GM12878 (cell line): ENCODE measurements at regions not wholly inside any gene's neighbourhood (a gene's known extent, or its start where the extent isn't known, plus 50 kb on each side); places are given as distances from the start of the nearest gene placed in this dataset.
"Not testable (repeated sequence)": the region's sequence is repeated elsewhere in the genome, so short reads cannot be mapped to it uniquely, and the experiment has no call there.

Source experiments
- ATF7 ChIP-seq: fragments of 450-650 bp; IDR thresholded peaks from 2 replicates; pipeline ENCODE4 v1.6.1; 2016; ENCODE audit warnings: low read depth, mild to moderate bottlenecking
- CHD2 ChIP-seq: IDR thresholded peaks from 2 replicates; pipeline ENCODE4 v1.6.1; 2011; ENCODE audit warnings: low read depth, low read length, improper control_type of control experiment, borderline replicate concordance
- PAX8 ChIP-seq: fragments of 450-650 bp; IDR thresholded peaks from 2 replicates; pipeline ENCODE4 v1.6.1; 2017; ENCODE audit warnings: mild to moderate bottlenecking, moderate library complexity
- RCOR1 ChIP-seq: conservative IDR thresholded peaks from 2 replicates; pipeline ENCODE4 v1.6.1; 2012; ENCODE audit warnings: low read depth, low read length, improper control_type of control experiment
- SRF ChIP-seq, 2 experiments: IDR thresholded peaks; 2 replicates each; pipeline ENCODE4 v1.6.1; 2011; ENCODE audit warnings: low read depth in 2 of 2, low read length in 2 of 2, mild to moderate bottlenecking in 1 of 2, moderate library complexity in 1 of 2
- ZNF217 ChIP-seq: fragments of 450-650 bp; IDR thresholded peaks from 2 replicates; pipeline ENCODE4 v1.6.1; 2017; ENCODE audit warnings: antibody characterized with exemption, mild to moderate bottlenecking
- TF ChIP-seq, protein P1 (sequence below), 3 experiments: IDR thresholded peaks in 2 of 3; conservative IDR thresholded peaks in 1 of 3; 2 replicates each; pipeline ENCODE4 v1.5.1; 2011; ENCODE audit warnings: low read depth in 3 of 3, low read length in 3 of 3, mild to moderate bottlenecking in 3 of 3, control low read depth in 2 of 3, moderate library complexity in 2 of 3, inconsistent platforms in 1 of 3, mixed read lengths in 1 of 3; ENCODE audit not compliant: control insufficient read depth in 2 of 3, insufficient read depth in 1 of 3; ENCODE audit errors: extremely low read depth in 1 of 3

DNA sequence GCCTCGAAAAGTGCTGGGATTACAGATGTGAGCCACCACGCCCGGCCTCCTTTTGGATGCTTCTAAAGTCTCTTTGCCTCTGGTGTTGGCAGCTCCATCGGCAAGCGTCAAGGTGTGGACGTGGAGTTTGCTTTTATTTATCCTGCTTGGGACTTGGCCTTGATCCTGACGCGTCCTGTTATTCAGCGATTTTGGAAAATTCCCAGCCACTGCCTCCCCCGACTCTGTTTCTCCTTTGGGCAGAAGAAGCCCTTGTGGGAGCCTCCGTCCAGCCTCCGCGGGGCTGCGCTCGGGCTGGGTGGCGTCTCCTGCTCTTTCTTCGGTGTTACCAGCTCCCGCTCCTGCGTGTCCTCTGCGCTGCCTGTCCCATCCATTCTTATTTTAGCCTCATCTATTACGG, 151.7 kb downstream of the TMEM121 start:
- not testable (repeated sequence) for TF ChIP-seq CHD2; RCOR1; ZNF217; ATF7; PAX8; SRF (IDR thresholded peaks at IDR 0.05; ENCODE audit: low read depth in 2 of 2, low read length in 2 of 2)
- TF ChIP-seq, protein P1, sequence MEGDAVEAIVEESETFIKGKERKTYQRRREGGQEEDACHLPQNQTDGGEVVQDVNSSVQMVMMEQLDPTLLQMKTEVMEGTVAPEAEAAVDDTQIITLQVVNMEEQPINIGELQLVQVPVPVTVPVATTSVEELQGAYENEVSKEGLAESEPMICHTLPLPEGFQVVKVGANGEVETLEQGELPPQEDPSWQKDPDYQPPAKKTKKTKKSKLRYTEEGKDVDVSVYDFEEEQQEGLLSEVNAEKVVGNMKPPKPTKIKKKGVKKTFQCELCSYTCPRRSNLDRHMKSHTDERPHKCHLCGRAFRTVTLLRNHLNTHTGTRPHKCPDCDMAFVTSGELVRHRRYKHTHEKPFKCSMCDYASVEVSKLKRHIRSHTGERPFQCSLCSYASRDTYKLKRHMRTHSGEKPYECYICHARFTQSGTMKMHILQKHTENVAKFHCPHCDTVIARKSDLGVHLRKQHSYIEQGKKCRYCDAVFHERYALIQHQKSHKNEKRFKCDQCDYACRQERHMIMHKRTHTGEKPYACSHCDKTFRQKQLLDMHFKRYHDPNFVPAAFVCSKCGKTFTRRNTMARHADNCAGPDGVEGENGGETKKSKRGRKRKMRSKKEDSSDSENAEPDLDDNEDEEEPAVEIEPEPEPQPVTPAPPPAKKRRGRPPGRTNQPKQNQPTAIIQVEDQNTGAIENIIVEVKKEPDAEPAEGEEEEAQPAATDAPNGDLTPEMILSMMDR (IDR thresholded peaks at IDR 0.05 in 2 of 3, conservative IDR thresholded peaks at IDR 0.05 in 1 of 3; ENCODE audit: control insufficient read depth in 2 of 3, extremely low read depth in 1 of 3, insufficient read depth in 1 of 3, low read depth in 3 of 3, low read length in 3 of 3), result not testable (repeated sequence)
